Stimulated activated CD4-positive, alpha-beta T cell treated with anti-CD3 and anti-CD28 coated beads, Interleukin-2, amount 100 ng/mL, for 48 hours (primary cell): ENCODE measurements at regions not wholly inside any gene's neighbourhood (a gene's known extent, or its start where the extent isn't known, plus 50 kb on each side); places are given as distances from the start of the nearest gene placed in this dataset.

Source experiments
- DNase-seq, 2 donors: peaks; one replicate each; pipeline ENCODE4 v3.0.0-alpha.2; 2020

DNA sequence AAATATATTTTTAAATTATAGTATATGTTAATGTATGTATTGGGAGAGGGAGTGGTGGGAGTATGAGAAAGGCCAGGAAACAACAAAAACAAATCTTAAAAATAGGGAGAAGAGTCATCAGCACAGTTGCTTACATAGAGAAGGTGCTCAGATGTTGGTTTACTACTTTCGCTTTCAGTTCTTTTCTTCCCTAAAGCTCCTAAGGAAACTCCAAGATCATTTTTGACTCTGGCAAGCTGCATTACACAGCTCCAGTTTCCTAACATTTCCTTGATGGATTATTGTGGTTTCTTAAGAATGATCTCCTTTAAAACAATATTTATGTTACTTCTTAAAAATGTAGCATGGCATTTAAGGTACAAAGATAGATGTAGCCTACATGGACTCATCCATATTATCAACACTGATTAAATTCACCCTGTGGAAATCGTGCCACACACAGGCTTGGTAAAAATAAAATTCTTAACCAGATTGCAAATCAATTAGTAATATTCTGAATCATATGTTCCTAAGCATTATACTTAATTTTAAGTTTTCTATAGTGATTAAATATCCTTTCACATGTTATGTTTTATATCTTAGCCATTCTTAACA is 118.0 kb upstream of the MAN1A1 start:
- DNase-seq = no peak

DNA sequence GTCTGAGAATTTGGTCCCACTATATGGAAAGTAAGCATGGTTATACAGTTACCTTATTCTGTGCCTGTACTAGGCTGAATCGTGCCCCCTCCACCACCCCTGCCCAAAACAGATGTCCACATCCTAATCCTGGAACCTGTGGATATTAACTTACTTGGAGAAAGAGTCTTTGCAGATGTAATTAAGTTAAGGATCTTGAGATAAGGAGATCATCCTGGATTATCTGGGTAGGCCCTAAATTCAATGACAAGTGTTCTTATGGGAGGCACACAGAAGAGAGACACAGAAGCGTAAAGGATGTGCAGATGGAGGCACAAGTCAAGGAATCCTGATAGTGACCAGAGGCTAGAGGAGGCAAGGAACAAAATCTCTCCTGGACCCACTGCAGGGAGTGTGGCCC is 116.7 kb upstream of the MAN1A1 start:
- no peak for DNase-seq

DNA sequence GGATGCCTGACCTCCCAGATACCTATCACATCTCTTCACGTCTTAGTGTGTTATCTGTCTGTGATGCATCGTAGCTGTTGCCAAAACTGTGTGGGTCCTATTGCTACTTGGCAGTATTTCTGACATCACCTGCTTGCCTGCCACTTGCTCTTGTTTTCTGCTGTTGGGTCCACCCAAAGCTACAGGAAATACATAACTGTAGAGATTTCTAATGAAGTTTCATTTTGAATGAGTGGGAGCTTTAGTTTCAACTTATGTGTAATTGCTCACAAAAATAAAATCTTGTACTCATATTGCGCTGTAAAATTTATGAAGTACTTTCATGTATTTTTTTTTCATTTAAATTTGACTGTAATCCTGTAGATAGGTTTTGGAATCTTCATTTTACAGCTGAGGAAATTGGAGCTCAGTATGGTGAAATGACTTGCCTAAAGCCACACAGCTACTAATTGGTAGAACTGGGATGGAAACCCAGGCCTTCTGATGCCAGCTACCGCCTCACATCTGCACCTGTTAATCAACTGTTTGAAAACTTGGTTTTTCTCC is 113.6 kb upstream of the MAN1A1 start:
- no peak for DNase-seq

GRCh38 chr6:119461187-119461586 is 111.6 kb upstream of the MAN1A1 start:
- DNase-seq = no peak

DNA sequence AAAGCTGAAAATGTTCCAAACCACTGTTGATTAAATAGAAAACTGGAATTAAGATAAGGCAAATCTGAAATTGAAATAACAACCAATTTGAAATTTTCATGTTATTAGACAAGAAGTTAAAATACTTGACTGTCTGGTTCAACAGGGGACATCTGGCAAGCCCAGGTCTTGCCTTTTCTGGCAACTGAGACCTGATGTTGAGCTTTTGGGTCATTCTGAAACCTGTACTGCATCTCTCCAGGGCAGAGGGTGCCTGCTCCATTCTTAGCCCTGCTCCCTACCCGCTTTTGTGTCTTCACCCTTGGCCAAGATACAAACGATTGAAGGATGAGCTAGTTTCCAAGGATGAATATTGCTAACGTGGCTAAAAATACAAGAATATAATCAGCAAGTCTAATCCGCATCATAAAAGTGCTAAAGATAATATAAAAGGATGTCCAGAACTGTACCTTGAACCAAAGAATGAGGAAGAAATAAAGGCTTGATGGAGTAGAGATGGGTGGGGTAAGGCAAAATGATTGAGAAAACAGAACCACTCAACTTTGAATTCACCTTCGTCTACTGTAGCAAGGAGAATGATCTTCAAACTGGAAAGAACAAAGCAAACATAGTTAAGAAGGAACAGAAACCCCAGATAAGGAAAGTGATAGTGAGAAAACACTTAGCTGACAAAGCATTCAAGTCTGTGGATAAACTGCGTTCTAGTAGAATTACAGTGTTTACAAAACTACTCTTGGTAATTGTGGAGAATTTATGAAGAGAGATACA is 109.8 kb upstream of the MAN1A1 start:
- DNase-seq = no peak

GRCh38 chr6:119454714-119455113 is 105.2 kb upstream of the MAN1A1 start:
- no peak for DNase-seq

- no peak for DNase-seq
Measured at GRCh38 chr6:119453242-119454200, 104.0 kb upstream of the MAN1A1 start.

- no peak for DNase-seq
Measured at GRCh38 chr6:119449331-119450156, 100.0 kb upstream of the MAN1A1 start.

GRCh38 chr6:119447921-119448320 is 98.4 kb upstream of the MAN1A1 start:
- DNase-seq = no peak

DNA sequence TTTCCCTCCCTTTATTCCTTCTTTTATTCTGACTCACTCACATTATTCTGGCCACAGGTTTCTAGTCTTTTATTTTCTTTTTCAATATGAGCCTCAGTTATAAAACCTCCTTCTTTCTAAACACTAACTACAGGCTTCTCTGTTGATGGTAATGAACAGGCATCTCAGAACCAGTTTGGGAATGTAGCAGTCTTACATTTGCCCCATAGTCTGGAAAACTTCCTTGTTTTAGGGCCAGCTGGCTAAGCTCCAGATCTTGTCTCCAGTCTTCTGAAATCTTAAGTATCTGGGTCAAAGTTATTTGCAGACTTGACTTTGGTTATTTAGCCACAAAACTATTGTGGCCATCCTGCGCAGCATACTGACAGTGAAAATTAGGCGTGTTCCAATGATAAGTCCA is 97.0 kb upstream of the MAN1A1 start:
- no peak for DNase-seq

DNA sequence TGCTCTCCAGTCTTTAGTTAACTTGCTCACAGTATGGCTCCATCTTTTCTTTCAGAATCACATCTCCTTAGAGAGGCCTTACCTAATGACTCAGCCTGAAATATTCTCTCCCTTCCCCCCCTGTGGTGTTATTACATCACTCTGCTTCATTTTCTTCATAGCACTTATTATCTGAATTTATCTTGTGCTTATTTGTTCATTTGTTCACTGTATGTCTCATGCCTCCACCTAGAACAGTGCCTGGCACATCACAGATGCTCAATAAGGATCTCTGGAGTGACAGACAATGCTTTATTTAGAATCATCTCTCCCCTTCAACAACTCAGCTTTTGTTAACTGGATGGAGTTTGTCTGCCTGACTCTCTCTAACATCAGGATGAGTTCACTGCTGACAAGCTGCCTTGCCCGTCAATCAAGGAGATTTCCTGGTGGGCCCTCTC is 96.6 kb upstream of the MAN1A1 start:
- DNase-seq = no peak

- no peak for DNase-seq
Measured at GRCh38 chr6:119445666-119446065, 96.1 kb upstream of the MAN1A1 start.

- DNase-seq = no peak
Measured at GRCh38 chr6:119444642-119445557, 95.3 kb upstream of the MAN1A1 start.

GRCh38 chr6:119443993-119444641 is 94.6 kb upstream of the MAN1A1 start:
- no peak for DNase-seq

GRCh38 chr6:119442776-119443184 is 93.2 kb upstream of the MAN1A1 start:
- DNase-seq = no peak

- no peak for DNase-seq
Measured at GRCh38 chr6:119440953-119441352, 91.4 kb upstream of the MAN1A1 start.

GRCh38 chr6:119436583-119436982 is 87.0 kb upstream of the MAN1A1 start:
- DNase-seq = no peak

- no peak for DNase-seq
Measured at GRCh38 chr6:119431799-119432198, 82.2 kb upstream of the MAN1A1 start.

GRCh38 chr6:119430805-119431204 is 81.2 kb upstream of the MAN1A1 start:
- no peak for DNase-seq

DNA sequence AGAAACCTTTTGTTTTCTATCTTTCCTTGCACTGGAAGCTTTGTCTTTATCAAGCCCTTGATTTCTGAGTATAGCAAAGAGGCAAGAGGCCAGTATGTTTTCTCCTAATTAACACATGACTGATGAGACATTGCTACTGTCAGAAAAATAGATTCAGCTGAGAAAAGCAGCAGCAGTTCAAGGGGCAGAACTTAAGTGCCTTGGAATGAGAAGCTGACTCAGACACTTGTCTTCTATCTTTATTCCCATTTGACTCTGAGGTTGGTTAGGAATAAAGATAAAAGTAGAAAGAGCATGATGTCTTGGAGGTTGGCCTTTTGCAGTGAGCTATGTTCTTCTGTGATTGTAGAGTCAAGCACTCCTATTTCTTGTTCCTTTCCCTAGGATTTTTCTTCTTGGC is 79.1 kb upstream of the MAN1A1 start:
- DNase-seq = no peak

GRCh38 chr6:119426619-119427018 is 77.1 kb upstream of the MAN1A1 start:
- no peak for DNase-seq
